Suprapubic skin (tissue), 4 donors: ENCODE measurements at regions not wholly inside any gene's neighbourhood (a gene's known extent, or its start where the extent isn't known, plus 50 kb on each side); places are given as distances from the start of the nearest gene placed in this dataset.

Experiments used
- EP300 ChIP-seq: sonication (generic); formaldehyde crosslinking; IDR thresholded peaks from one replicate; pipeline ENCODE4 v1.6.1; 2017; ENCODE audit warnings: antibody characterized with exemption
- POLR2A ChIP-seq, 2 donors: fragments of 450-650 bp; IDR thresholded peaks; one replicate each; pipeline ENCODE4 v1.6.1; 2017; ENCODE audit warnings: antibody characterized with exemption in 2 of 2, mild to moderate bottlenecking in 2 of 2, moderate library complexity in 2 of 2
- POLR2AphosphoS5 ChIP-seq, 3 donors: sonication (generic); formaldehyde crosslinking; IDR thresholded peaks; one replicate each; pipeline ENCODE4 v1.6.1; 2017; ENCODE audit warnings: antibody characterized with exemption in 3 of 3
- TF ChIP-seq, protein P1 (sequence below), 2 donors: fragments of 200-600 bp in 1 of 2; fragments of 450-650 bp in 1 of 2; sonication (generic) in 1 of 2; IDR thresholded peaks; one replicate each; pipeline ENCODE4 v1.5.1; 2016 to 2019; ENCODE audit warnings: antibody characterized with exemption in 2 of 2, mild to moderate bottlenecking in 1 of 2, moderate library complexity in 1 of 2

DNA sequence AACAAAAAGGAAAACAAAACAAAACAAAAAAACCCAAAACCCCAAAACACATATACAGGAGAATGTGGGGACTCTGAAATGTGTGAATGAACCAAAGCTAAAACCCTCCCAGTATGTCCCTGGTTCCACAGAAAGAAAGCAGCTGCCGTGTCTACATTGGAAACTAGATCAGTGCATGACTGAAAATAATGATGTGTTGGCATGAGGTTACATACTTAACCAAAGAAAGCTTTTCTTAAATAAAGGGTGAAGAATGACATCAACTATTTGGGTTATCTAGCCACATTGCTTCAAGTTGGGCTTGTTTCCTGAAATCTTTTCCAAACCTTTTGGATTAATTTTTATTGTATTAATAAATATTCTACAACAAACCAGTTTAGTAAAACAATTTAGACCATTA is 91.9 kb upstream of the FN1 start:
- no peak for TF ChIP-seq POLR2AphosphoS5 (IDR thresholded peaks at IDR 0.05)
- no peak for TF ChIP-seq POLR2A (IDR thresholded peaks at IDR 0.05)
- TF ChIP-seq, protein P1, sequence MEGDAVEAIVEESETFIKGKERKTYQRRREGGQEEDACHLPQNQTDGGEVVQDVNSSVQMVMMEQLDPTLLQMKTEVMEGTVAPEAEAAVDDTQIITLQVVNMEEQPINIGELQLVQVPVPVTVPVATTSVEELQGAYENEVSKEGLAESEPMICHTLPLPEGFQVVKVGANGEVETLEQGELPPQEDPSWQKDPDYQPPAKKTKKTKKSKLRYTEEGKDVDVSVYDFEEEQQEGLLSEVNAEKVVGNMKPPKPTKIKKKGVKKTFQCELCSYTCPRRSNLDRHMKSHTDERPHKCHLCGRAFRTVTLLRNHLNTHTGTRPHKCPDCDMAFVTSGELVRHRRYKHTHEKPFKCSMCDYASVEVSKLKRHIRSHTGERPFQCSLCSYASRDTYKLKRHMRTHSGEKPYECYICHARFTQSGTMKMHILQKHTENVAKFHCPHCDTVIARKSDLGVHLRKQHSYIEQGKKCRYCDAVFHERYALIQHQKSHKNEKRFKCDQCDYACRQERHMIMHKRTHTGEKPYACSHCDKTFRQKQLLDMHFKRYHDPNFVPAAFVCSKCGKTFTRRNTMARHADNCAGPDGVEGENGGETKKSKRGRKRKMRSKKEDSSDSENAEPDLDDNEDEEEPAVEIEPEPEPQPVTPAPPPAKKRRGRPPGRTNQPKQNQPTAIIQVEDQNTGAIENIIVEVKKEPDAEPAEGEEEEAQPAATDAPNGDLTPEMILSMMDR (IDR thresholded peaks at IDR 0.05), result no peak
- no peak for TF ChIP-seq EP300
